MM.1S (cell line): ENCODE measurements at regions not wholly inside any gene's neighbourhood (a gene's known extent, or its start where the extent isn't known, plus 50 kb on each side); places are given as distances from the start of the nearest gene placed in this dataset.
"Not testable (repeated sequence)": the region's sequence is repeated elsewhere in the genome, so short reads cannot be mapped to it uniquely, and the experiment has no call there.

Experiments
- DNase-seq: peaks from one replicate; pipeline ENCODE4 v3.0.0-alpha.2; 2015
- H2AFZ ChIP-seq: fragments of 300-600 bp; sonication (generic); 2 replicates; pipeline ENCODE4 v1.6.0; 2016; ENCODE audit warnings: antibody characterized with exemption, low read length
- H3F3A ChIP-seq: fragments of 300-600 bp; sonication (generic); 2 replicates; pipeline ENCODE4 v1.6.1; 2016; ENCODE audit warnings: mild to moderate bottlenecking, antibody characterized with exemption, low read length, moderate library complexity, mixed read lengths; ENCODE audit not compliant: insufficient read depth
- H3K27ac ChIP-seq: fragments of 300-600 bp; sonication (generic); 2 replicates; pipeline ENCODE4 v1.5.1; 2016; ENCODE audit warnings: mild to moderate bottlenecking, low read length
- H3K27me3 ChIP-seq: fragments of 300-600 bp; sonication (generic); replicated peaks from 2 replicates; pipeline ENCODE4 v1.6.0; 2016; ENCODE audit warnings: low read length; ENCODE audit not compliant: insufficient read depth
- H3K36me3 ChIP-seq: fragments of 300-600 bp; sonication (generic); replicated peaks from 2 replicates; pipeline ENCODE4 v1.6.1; 2016; ENCODE audit warnings: mild to moderate bottlenecking, low read length, mixed read lengths; ENCODE audit not compliant: insufficient read depth
- H3K4me1 ChIP-seq: fragments of 300-600 bp; sonication (generic); 2 replicates; pipeline ENCODE4 v1.6.1; 2016; ENCODE audit warnings: low read length, mixed read lengths
- H3K4me2 ChIP-seq: fragments of 300-600 bp; sonication (generic); 2 replicates; pipeline ENCODE4 v1.6.0; 2016; ENCODE audit warnings: low read depth, low read length
- H3K4me3 ChIP-seq: fragments of 300-600 bp; sonication (generic); 2 replicates; pipeline ENCODE4 v1.5.1; 2016; ENCODE audit warnings: low read length, mixed read lengths
- H3K79me2 ChIP-seq: fragments of 300-600 bp; sonication (generic); 2 replicates; pipeline ENCODE4 v1.6.1; 2016; ENCODE audit warnings: mixed run types, low read length, mixed read lengths
- H3K9ac ChIP-seq: fragments of 300-600 bp; sonication (generic); 2 replicates; pipeline ENCODE4 v1.6.1; 2016; ENCODE audit warnings: low read length, mixed read lengths
- H3K9me2 ChIP-seq: fragments of 300-600 bp; sonication (generic); replicated peaks from 2 replicates; pipeline ENCODE4 v1.6.1; 2016; ENCODE audit warnings: mild to moderate bottlenecking, low read length, mixed read lengths; ENCODE audit not compliant: insufficient read depth
- H3K9me3 ChIP-seq: fragments of 300-600 bp; sonication (generic); replicated peaks from 2 replicates; pipeline ENCODE4 v1.6.1; 2016; ENCODE audit warnings: mild to moderate bottlenecking, low read length, mixed read lengths; ENCODE audit not compliant: insufficient read depth
- H4K20me1 ChIP-seq: fragments of 300-600 bp; sonication (generic); 2 replicates; pipeline ENCODE4 v1.6.1; 2016; ENCODE audit warnings: mild to moderate bottlenecking, low read length, moderate library complexity, mixed read lengths; ENCODE audit not compliant: insufficient read depth
- EZH2 ChIP-seq: fragments of 300-600 bp; sonication (generic); optimal IDR thresholded peaks from 2 replicates; pipeline ENCODE3; 2017; ENCODE audit warnings: low read depth, mild to moderate bottlenecking, antibody characterized with exemption, low read length, mixed read lengths
- EZH2phosphoT487 ChIP-seq: fragments of 300-600 bp; sonication (generic); IDR thresholded peaks from 2 replicates; pipeline ENCODE4 v1.6.1; 2018; ENCODE audit warnings: antibody characterized with exemption, low read length
- TF ChIP-seq, protein P1 (sequence below): fragments of 300-600 bp; sonication (generic); IDR thresholded peaks from 2 replicates; pipeline ENCODE4 v1.5.1; 2016; ENCODE audit warnings: antibody characterized with exemption, low read length, mixed read lengths

DNA sequence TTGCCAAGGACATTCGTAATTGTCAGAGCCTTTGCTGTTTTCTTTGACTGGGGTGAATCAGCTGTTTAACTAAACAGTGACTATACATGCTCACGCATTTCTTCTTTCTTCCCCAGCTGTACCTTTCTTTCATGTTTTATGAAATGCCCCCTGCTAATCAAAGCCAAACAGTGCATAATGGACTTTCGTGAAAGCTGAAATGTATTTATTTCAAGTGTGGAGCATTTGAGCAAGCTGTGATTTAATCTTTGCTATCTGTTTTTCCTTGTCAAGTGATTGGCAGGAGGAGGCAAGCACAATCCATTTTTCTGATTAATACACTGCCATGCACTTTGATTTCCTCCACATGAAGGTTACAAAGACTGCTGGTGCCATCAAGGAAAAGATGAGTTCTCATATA lies 831.7 kb upstream of the SPRY2 start:
- Histone ChIP-seq H3F3A (no peaks in the 10 kb centered on the region), H3K9ac (no peak overlapping the region), H3K79me2 (no peaks in the 10 kb centered on the region), H2AFZ (no peak overlapping the region), H3K27me3 (no peaks in the 10 kb centered on the region), H3K4me1 (no peaks in the 10 kb centered on the region), H3K9me2 (no peaks in the 10 kb centered on the region), H3K4me3 (no peak overlapping the region), H3K9me3 (no peaks in the 10 kb centered on the region), H4K20me1 (no peaks in the 10 kb centered on the region), H3K36me3 (no peaks in the 10 kb centered on the region), H3K27ac (no peak overlapping the region), H3K4me2 (no peak overlapping the region)
- DNase-seq = no peak
- TF ChIP-seq, protein P1, sequence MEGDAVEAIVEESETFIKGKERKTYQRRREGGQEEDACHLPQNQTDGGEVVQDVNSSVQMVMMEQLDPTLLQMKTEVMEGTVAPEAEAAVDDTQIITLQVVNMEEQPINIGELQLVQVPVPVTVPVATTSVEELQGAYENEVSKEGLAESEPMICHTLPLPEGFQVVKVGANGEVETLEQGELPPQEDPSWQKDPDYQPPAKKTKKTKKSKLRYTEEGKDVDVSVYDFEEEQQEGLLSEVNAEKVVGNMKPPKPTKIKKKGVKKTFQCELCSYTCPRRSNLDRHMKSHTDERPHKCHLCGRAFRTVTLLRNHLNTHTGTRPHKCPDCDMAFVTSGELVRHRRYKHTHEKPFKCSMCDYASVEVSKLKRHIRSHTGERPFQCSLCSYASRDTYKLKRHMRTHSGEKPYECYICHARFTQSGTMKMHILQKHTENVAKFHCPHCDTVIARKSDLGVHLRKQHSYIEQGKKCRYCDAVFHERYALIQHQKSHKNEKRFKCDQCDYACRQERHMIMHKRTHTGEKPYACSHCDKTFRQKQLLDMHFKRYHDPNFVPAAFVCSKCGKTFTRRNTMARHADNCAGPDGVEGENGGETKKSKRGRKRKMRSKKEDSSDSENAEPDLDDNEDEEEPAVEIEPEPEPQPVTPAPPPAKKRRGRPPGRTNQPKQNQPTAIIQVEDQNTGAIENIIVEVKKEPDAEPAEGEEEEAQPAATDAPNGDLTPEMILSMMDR = no peak
- TF ChIP-seq EZH2phosphoT487 = no peak
- no peak for TF ChIP-seq EZH2

DNA sequence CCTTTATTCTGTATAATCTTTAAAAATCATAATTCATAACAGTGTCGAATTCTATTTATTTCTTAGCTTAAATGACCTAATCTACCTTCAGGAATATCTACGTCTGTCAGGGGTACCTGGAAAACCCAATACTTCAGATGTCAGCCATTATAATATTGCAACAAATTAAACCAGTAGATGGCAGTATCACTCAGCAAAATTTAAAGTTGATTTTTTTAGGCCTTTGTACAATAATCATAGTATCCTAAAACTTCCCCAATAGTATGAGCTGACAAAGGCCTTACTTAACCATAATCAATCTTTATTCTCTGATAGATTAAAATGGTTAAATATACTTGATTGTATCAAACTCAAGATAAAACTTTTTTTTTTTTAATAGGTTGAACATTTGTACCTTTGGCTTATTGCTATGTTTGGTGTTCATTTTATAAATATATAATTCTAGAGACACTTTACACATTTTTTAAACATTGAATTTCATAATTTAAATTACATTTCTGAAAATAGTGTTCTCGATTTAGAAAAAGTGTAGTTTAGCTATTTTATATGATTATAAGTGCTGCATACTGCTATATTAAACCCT lies 830.2 kb upstream of the SPRY2 start:
- no peaks in the 10 kb centered on the region for H3K27me3 ChIP-seq
- no peak overlapping the region for H3K4me2 ChIP-seq
- no peak overlapping the region for H3K9ac ChIP-seq
- no peaks in the 10 kb centered on the region for H3K9me2 ChIP-seq
- peak; percentile 26 for DNase-seq
- no peaks in the 10 kb centered on the region for H3K4me1 ChIP-seq
- no peak overlapping the region for H2AFZ ChIP-seq
- no peaks in the 10 kb centered on the region for H4K20me1 ChIP-seq
- H3F3A ChIP-seq = no peaks in the 10 kb centered on the region
- H3K9me3 ChIP-seq = no peaks in the 10 kb centered on the region
- no peak overlapping the region for H3K27ac ChIP-seq
- TF ChIP-seq, protein P1 = peak; percentile 59
- TF ChIP-seq EZH2 (no peak), EZH2phosphoT487 (no peak)
- H3K79me2 ChIP-seq = no peaks in the 10 kb centered on the region
- H3K36me3 ChIP-seq = no peaks in the 10 kb centered on the region
- H3K4me3 ChIP-seq = no peak overlapping the region

DNA sequence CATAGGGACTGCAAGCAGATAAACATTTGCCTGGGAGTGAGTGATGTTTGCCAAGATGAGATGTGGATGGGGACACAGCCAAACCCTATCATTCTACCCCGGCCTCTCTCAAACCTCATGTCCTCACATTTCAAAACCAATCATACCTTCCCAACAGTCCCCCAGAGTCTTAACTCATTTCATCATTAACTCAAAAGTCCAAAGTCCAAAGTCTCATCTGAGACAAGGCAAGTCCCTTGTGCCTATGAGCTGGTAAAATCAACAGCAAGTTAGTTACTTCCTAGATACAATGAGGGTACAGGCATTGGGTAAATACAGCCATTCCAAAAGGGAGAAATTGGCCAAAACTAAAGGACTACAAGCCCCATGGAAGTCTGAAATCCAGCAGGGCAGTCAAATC lies 822.9 kb upstream of the SPRY2 start:
- H3K9me3 ChIP-seq, H3K9ac ChIP-seq, H3F3A ChIP-seq, H3K36me3 ChIP-seq, H4K20me1 ChIP-seq, H2AFZ ChIP-seq, H3K4me3 ChIP-seq, DNase-seq, H3K27me3 ChIP-seq, H3K4me2 ChIP-seq, H3K27ac ChIP-seq, H3K79me2 ChIP-seq, H3K4me1 ChIP-seq, H3K9me2 ChIP-seq: not testable (repeated sequence)

DNA sequence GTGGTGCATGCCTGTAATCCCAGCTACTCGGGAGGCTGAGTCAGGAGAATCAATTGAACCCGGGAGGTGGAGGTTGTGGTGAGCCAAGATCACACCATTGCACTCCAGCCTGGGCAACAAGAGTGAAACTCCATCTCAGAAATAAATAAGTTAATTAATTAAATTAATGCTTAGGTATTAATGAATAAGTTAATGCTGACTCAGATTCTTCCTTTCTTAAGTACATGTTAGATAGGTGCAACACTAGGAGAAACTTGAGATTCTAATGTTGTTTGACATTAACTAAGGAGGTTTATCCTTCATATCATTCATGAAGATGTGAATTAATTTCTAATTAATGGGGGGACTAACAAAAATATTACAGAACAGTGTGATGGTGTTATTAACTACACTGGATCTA lies 812.6 kb upstream of the SPRY2 start:
- Histone ChIP-seq H3K4me2 (no peak overlapping the region), H3K9me2 (no peaks in the 10 kb centered on the region), H3K9ac (no peak overlapping the region), H2AFZ (no peak overlapping the region), H3K27me3 (no peaks in the 10 kb centered on the region), H3K36me3 (no peaks in the 10 kb centered on the region), H3K9me3 (no peaks in the 10 kb centered on the region), H4K20me1 (no peaks in the 10 kb centered on the region), H3K79me2 (no peaks in the 10 kb centered on the region), H3F3A (no peaks in the 10 kb centered on the region), H3K4me3 (no peak overlapping the region), H3K4me1 (no peaks in the 10 kb centered on the region), H3K27ac (no peak overlapping the region)
- no peak for DNase-seq
- TF ChIP-seq, protein P1 = no peak
- no peak for TF ChIP-seq EZH2
- no peak for TF ChIP-seq EZH2phosphoT487
